NCI-H128 (cell line): ENCODE measurements at regions not wholly inside any gene's neighbourhood (a gene's known extent, or its start where the extent isn't known, plus 50 kb on each side); places are given as distances from the start of the nearest gene placed in this dataset.

Experiments
- DNase-seq: peaks from one replicate; lab custom pipeline; 2025; ENCODE audit not compliant: unreplicated experiment; lab: John Stamatoyannopoulos, UW

DNA sequence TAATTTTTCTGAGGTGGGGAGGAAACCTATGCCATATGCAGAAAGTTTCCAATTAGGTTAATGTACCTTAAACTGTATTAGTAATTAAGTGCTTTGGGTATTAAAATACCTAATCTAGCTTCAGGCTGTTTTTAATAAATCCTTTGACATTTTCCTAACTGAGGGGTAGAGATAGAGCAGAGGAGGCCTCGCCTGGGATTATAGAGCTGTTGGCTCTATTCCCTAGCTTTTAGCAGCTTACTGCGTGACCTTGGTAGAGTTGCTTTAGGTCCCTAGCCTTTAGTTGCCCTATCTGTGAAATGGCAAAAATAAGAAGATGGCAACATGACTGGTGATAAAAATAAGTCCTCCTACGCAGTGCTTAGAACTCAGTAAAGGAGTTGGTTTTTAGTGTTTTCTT, 621.0 kb downstream of the LMO4 start:
- no peak for DNase-seq

GRCh38 chr1:87950369-87950768, 621.7 kb downstream of the LMO4 start:
- no peak for DNase-seq

GRCh38 chr1:87951409-87951808, 622.7 kb downstream of the LMO4 start:
- no peak for DNase-seq

GRCh38 chr1:87951852-87952251, 623.2 kb downstream of the LMO4 start:
- no peak for DNase-seq

DNA sequence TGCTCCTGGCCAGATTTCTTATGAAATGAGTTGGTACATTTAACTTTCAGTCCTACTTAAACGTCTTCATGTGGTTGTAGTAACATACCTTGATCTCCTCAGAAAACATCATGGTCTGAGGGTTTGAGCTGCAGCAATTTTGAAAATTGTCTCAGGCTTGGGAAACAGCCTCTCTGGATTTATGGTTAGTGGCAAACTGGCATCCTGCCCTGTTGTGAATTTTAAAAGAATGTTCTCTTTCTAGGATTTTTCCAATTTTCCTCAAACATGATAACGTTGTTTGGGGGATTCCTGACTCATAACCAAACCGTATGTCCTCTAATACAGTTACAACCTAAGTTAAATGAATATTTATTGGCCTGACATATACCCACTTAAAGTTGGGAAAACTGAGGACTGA, 624.4 kb downstream of the LMO4 start:
- DNase-seq: no peak

- peak; percentile 24 for DNase-seq
Measured at GRCh38 chr1:87953732-87954344, 625.2 kb downstream of the LMO4 start.

DNA sequence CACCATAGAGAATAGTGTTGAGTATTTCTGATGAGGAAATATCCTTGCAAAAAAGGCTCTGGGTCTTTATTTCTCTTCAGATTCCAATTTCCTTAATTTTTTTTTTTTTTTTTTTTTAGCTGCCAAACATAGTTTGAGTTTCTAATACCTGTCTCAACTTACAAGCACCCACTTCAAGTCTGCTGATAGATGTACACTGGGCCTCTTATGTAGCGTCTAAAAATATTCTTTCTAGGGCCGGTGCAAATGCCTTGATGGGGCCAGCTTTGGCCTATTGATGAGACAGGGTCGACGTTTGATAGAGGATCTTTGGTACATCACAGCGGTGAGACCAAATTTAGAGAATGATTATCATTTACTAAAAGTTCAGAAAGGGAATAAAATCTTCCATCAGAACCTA, 626.4 kb downstream of the LMO4 start:
- DNase-seq: no peak

GRCh38 chr1:87956072-87956471, 627.4 kb downstream of the LMO4 start:
- DNase-seq: no peak

DNA sequence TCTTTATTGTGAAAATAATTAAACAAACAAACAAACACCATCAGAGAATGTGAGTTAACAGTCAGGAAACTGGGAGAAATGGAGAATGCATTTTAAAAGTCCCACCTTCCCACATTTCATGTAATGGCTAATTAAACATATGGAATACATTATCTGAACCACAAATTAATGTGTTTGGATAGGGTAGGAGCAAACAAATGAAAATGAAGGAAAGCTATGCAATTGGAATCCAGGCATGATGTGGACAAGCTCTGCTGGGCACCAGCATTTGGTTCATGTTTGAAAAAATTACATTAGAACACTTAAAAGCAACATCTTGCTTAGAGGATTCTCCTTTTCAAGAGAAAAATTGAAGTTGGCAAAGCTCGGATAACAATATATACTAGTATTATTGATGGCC, 628.1 kb downstream of the LMO4 start:
- no peak for DNase-seq

DNA sequence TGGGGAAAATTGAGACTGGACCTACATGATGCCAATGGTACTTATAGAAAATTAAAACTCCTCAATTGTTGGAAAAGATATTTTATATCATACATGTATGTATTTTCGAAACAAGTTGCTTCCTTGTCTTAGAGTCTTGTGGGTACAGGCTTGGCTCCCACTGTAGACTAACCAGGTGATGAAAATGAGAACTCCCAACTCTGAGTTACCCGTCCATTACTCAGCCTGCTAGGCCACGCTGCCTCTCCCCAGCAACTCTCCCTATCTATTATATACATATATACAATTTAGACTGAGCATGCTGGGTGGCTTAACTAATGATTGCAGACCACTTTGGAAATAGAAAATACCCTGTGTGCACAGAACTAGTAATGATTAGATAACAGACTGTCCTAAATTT, 628.7 kb downstream of the LMO4 start:
- no peak for DNase-seq

DNA sequence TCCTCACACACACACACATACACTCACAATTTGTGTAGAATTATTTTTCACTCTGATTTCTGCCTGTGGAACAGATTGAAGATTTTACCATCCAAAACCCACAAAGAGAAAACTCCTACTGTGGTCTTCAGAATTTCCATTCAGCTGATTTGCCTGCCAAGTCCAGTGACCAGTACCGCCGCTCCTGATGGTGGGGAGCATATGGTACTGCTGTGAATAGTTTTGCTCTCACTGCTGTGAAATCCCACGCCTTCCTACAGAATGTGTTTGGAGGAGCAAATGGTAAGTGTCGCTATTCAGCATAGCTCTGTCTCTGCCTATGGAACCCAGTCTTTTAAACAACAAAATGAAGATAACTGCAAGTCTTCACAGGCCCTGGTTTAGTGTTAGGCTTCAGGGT, 629.5 kb downstream of the LMO4 start:
- DNase-seq: no peak

DNA sequence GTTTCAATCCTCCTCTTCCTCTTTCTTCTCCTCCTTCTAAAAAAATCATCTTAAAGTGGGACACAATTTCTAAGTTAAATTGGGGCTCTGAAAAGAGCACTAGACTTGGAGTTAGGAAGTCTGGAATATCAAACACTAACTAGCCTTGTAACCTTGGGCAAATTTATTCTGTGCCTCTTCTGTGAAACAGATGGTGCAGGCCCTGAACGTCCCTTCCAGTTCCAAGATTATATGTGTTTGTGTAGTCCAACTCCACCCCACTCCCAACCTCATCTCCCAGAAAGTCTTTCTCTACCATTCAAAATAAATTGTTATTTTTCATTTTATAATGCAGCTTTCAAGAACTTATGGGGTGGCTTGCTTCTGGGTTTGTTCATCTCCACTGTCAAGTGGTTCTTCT, 630.0 kb downstream of the LMO4 start:
- DNase-seq: no peak

- DNase-seq: no peak
Measured at GRCh38 chr1:87959236-87959635, 630.6 kb downstream of the LMO4 start.

DNA sequence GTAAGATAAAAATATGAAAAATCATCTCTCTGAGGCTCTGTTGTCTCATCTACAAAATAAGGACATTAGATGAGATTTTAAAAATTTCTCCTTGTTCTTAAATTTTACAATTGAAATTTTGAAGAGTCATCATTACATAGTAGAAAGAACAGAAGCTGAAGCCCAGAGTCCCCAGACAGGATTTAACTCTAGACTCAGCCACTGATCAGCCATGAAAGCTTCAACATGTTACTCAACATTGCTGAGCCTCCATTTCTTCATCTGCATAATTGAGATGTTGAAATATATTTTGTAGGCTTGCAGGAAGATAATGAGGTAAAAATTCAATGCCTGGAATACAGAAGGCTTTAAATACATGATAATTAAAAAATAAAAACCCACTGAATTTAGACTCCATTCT, 633.3 kb downstream of the LMO4 start:
- no peak for DNase-seq

- DNase-seq: no peak
Measured at GRCh38 chr1:87963556-87963955, 634.9 kb downstream of the LMO4 start.

GRCh38 chr1:87965193-87965592, 636.5 kb downstream of the LMO4 start:
- no peak for DNase-seq

- DNase-seq: no peak
Measured at GRCh38 chr1:87968197-87968955, 639.7 kb downstream of the LMO4 start.

GRCh38 chr1:87969040-87969439, 640.4 kb downstream of the LMO4 start:
- no peak for DNase-seq

DNA sequence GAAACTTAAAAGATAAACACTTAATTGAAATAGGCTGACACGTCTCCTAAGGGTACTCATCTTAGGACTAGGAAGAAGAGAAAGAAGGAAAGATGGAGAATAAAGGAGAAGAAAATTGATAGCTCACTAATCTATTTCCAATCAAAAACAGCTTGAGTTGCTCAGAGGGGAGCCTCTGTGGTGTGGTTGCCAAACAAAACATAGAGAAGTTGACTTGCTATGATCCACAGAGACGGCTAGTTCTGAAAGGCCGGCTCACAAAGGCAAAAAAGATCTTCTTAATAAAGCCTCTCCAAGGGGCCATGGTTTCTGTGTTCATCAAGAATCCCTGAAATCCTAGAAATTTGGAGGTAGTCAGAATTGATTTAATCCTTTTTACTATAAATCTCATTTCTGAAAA, 644.1 kb downstream of the LMO4 start:
- DNase-seq: no peak

- no peak for DNase-seq
Measured at GRCh38 chr1:87973896-87974295, 645.2 kb downstream of the LMO4 start.

DNA sequence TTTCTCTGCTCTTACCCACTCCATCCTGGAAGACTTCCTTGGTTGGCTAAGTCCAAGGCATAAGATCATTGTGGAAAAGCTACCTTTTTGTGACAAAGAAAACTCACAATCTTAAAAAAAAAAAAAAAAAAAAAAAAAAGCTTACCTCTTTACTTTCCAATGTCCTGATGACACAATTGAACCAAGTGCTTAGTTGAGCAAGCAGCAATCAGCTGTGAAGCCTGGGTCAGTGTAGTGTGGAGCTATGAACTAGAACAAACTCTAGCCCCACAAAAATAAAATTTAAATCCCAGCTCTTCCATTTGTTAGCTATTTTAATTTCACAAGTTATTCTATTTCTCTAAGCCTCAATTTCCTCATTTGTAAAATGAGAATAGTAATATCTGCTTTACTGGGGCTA, 647.6 kb downstream of the LMO4 start:
- no peak for DNase-seq

GRCh38 chr1:87977145-87977544, 648.5 kb downstream of the LMO4 start:
- no peak for DNase-seq

DNA sequence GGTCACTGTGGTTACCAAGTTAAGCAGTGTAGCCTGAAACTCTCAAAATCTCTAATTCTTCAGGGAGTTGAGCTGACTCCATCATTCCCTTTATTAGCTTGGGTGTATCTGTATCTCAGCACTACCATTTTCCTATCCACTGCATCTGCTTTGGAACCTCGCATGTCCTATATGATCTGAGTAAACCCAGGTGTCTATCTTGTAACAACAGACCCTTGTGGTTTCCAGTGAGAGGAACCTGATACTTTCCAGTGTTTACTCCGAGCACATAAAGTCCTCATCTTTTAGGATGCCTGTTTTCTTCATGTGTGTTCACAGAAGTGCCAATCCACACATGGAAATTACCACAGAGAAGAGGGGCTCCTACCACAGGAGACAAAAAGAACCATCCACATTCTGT, 650.4 kb downstream of the LMO4 start:
- DNase-seq: peak; percentile 48
